H9 (cell line): ENCODE measurements at regions not wholly inside any gene's neighbourhood (a gene's known extent, or its start where the extent isn't known, plus 50 kb on each side); places are given as distances from the start of the nearest gene placed in this dataset.

Source experiments
- DNase-seq: peaks from one replicate; pipeline ENCODE4 v3.0.0-alpha.2; 2017
- H2AFZ ChIP-seq: one replicate; pipeline ENCODE4 v1.6.1; 2013; ENCODE audit warnings: mild to moderate bottlenecking, low read length, control low read depth, moderate library complexity
- H2AK5ac ChIP-seq: 2 replicates; pipeline ENCODE4 v1.6.1; 2013; ENCODE audit warnings: low read length, control low read depth, mixed read lengths; ENCODE audit not compliant: insufficient read length
- H2BK120ac ChIP-seq: one replicate; pipeline ENCODE4 v1.6.1; 2013; ENCODE audit warnings: low read depth, mild to moderate bottlenecking, low read length, control low read depth, inconsistent platforms; ENCODE audit not compliant: poor library complexity, severe bottlenecking
- H2BK12ac ChIP-seq: 2 replicates; pipeline ENCODE4 v1.6.1; 2013; ENCODE audit warnings: low read length, control low read depth, mixed read lengths, low read depth; ENCODE audit not compliant: insufficient read length
- H2BK15ac ChIP-seq: 2 replicates; pipeline ENCODE4 v1.6.1; 2013; ENCODE audit warnings: low read depth, low read length, control low read depth
- H2BK20ac ChIP-seq: one replicate; pipeline ENCODE4 v1.6.1; 2013; ENCODE audit warnings: low read depth, mild to moderate bottlenecking, low read length, control low read depth, inconsistent platforms; ENCODE audit not compliant: poor library complexity, severe bottlenecking
- H2BK5ac ChIP-seq: 2 replicates; pipeline ENCODE4 v1.6.1; 2013; ENCODE audit warnings: low read length, control low read depth, mixed read lengths; ENCODE audit not compliant: insufficient read length
- H3K14ac ChIP-seq: 2 replicates; pipeline ENCODE4 v1.6.1; 2013; ENCODE audit warnings: low read length, control low read depth; ENCODE audit not compliant: insufficient read depth
- H3K18ac ChIP-seq: 2 replicates; pipeline ENCODE4 v1.6.1; 2013; ENCODE audit warnings: low read depth, mild to moderate bottlenecking, mixed read lengths, low read length, control low read depth; ENCODE audit not compliant: insufficient read length
- H3K23ac ChIP-seq: 2 replicates; pipeline ENCODE4 v1.6.1; 2013; ENCODE audit warnings: low read length, control low read depth, mixed read lengths, low read depth; ENCODE audit not compliant: insufficient read length
- H3K23me2 ChIP-seq: 2 replicates; pipeline ENCODE4 v1.6.1; 2013; ENCODE audit warnings: low read depth, mild to moderate bottlenecking, mixed read lengths, low read length, control low read depth; ENCODE audit not compliant: insufficient read length, poor library complexity, severe bottlenecking
- H3K27ac ChIP-seq: 2 replicates; pipeline ENCODE4 v1.5.1; 2013; ENCODE audit warnings: low read length, control low read depth, mixed read lengths, low read depth; ENCODE audit not compliant: insufficient read length
- H3K27me3 ChIP-seq: 2 replicates; pipeline ENCODE4 v1.6.1; 2013; ENCODE audit warnings: low read length, control low read depth, inconsistent platforms; ENCODE audit not compliant: insufficient read depth
- H3K4ac ChIP-seq: 2 replicates; pipeline ENCODE4 v1.6.1; 2013; ENCODE audit warnings: low read depth, mild to moderate bottlenecking, control low read depth, inconsistent platforms, low read length, moderate library complexity
- H3K4me1 ChIP-seq: 2 replicates; pipeline ENCODE4 v1.6.1; 2013; ENCODE audit warnings: low read length, control low read depth, inconsistent platforms; ENCODE audit not compliant: insufficient read depth
- H3K4me2 ChIP-seq: 2 replicates; pipeline ENCODE4 v1.6.1; 2013; ENCODE audit warnings: low read length, control low read depth, mixed read lengths; ENCODE audit not compliant: insufficient read length, insufficient read depth
- H3K56ac ChIP-seq: 2 replicates; pipeline ENCODE4 v1.6.1; 2013; ENCODE audit warnings: low read depth, mild to moderate bottlenecking, mixed read lengths, low read length, control low read depth; ENCODE audit not compliant: insufficient read length
- H3K79me1 ChIP-seq: 2 replicates; pipeline ENCODE4 v1.6.1; 2013; ENCODE audit warnings: low read depth, mild to moderate bottlenecking, moderate library complexity, low read length, control low read depth, inconsistent platforms; ENCODE audit not compliant: insufficient read depth, poor library complexity, severe bottlenecking
- H3K79me2 ChIP-seq: 2 replicates; pipeline ENCODE4 v1.6.1; 2013; ENCODE audit warnings: low read length, control low read depth, inconsistent platforms; ENCODE audit not compliant: insufficient read depth
- H3K9ac ChIP-seq: 2 replicates; pipeline ENCODE4 v1.6.1; 2013; ENCODE audit warnings: low read length, control low read depth, mixed read lengths; ENCODE audit not compliant: insufficient read length; ENCODE audit errors: extremely low read depth
- H3K9me3 ChIP-seq: one replicate; pipeline ENCODE4 v1.6.1; 2013; ENCODE audit warnings: low read depth, low read length, inconsistent platforms; ENCODE audit not compliant: control insufficient read depth
- H3T11ph ChIP-seq: one replicate; pipeline ENCODE4 v1.6.1; 2013; ENCODE audit warnings: mild to moderate bottlenecking, low read length, control low read depth, inconsistent platforms
- H4K20me1 ChIP-seq: one replicate; pipeline ENCODE4 v1.6.1; 2013; ENCODE audit not compliant: control insufficient read depth, insufficient read length, insufficient read depth
- H4K5ac ChIP-seq: 2 replicates; pipeline ENCODE4 v1.6.1; 2013; ENCODE audit warnings: low read depth, mild to moderate bottlenecking, mixed read lengths, low read length, control low read depth; ENCODE audit not compliant: insufficient read length
- H4K8ac ChIP-seq: replicated peaks from 2 replicates; pipeline ENCODE4 v1.6.1; 2013; ENCODE audit warnings: low read length, control low read depth, mixed read lengths, low read depth; ENCODE audit not compliant: insufficient read length
- H4K91ac ChIP-seq: 2 replicates; pipeline ENCODE4 v1.6.1; 2013; ENCODE audit warnings: low read depth, mild to moderate bottlenecking, moderate library complexity, mixed read lengths, low read length, control low read depth; ENCODE audit not compliant: insufficient read length
- H3K27ac Mint-ChIP-seq, 3 experiments: 2 replicates in 2 of 3; 3 replicates in 1 of 3; pipeline ENCODE4 v1.8.0; 2020 to 2021; ENCODE audit warnings: mixed read lengths in 3 of 3, mild to moderate bottlenecking in 1 of 3, moderate library complexity in 1 of 3
- H3K27me3 Mint-ChIP-seq: 2 replicates; pipeline ENCODE4 v1.8.0; 2021; ENCODE audit warnings: low read depth, mild to moderate bottlenecking, moderate library complexity, mixed read lengths
- H3K36me3 Mint-ChIP-seq, 3 experiments: 2 replicates in 2 of 3; 3 replicates in 1 of 3; pipeline ENCODE4 v1.8.0; 2020 to 2021; ENCODE audit warnings: low read depth in 3 of 3, mixed read lengths in 3 of 3; ENCODE audit not compliant: insufficient read depth in 1 of 3
- H3K4me1 Mint-ChIP-seq, 2 experiments: 2 replicates each; pipeline ENCODE4 v1.8.0; 2020; ENCODE audit warnings: mixed read lengths in 2 of 2
- H3K4me3 Mint-ChIP-seq, 2 experiments: 2 replicates in 1 of 2; 3 replicates in 1 of 2; pipeline ENCODE4 v1.8.0; 2020 to 2021; ENCODE audit warnings: mild to moderate bottlenecking in 2 of 2, mixed read lengths in 2 of 2, moderate library complexity in 1 of 2
- H3K9me3 Mint-ChIP-seq, 2 experiments: 2 replicates in 1 of 2; 3 replicates in 1 of 2; pipeline ENCODE4 v1.8.0; 2020; ENCODE audit warnings: mild to moderate bottlenecking in 2 of 2, mixed read lengths in 2 of 2, moderate library complexity in 1 of 2
- CTCF ChIP-seq: fragments of 200-600 bp; sonication (generic); conservative IDR thresholded peaks from 3 replicates; pipeline ENCODE4 v1.8.0; 2021; ENCODE audit warnings: antibody characterized with exemption, mild to moderate bottlenecking
- WGBS: extraction: QIAGEN DNeasy Blood & Tissue Kit; methylation state at CpG from one replicate; pipeline ENCODE4 v1.1.7; 2013; ENCODE audit warnings: missing lambda C conversion rate, low lambda C conversion rate, mixed read lengths; ENCODE audit not compliant: insufficient read length; ENCODE audit errors: extremely low coverage; 5-methylcytosine and 5-hydroxymethylcytosine counted together

DNA sequence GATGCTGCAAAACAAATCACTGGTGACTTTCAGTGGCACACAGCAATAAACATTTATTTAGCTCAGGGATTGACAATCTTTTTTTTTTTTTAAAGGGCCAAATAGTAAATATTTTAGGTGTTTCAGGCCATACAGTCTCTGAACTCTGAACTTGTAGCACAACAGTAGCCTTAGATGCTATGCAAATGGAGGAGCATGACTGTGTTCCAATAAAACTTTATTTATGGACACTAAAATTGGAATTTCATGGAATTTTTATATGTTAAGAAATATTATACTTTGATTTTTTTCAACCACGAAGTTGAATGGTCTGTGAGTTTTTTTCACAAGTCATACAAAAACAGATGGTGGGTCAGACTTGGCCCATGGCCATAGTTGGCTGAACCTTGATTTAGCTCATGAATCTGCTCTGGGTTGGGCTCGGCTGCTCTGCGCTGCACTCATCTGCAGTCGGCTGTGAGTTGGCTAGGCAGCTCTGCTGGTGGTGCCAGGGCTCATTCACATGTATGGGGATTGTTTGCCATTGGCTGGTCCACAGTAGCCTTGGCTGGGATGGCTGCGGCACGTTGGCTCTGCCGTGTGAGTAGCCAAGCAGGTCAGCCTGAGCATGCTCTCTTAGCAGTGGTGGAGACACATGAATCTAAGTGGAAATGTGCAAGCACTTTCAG is 231.7 kb upstream of the PGRMC2 start:
- Histone ChIP-seq H4K5ac (no peak overlapping the region), H4K20me1 (no peaks in the 10 kb centered on the region), H3K4me2 (no peak overlapping the region), H2BK20ac (no peak overlapping the region), H2AFZ (no peak overlapping the region), H3K27me3 (no peaks in the 10 kb centered on the region), H3K9me3 (no peaks in the 10 kb centered on the region), H2BK15ac (no peak overlapping the region), H4K8ac (no peak overlapping the region), H2BK120ac (no peak overlapping the region), H3K23me2 (no peaks in the 10 kb centered on the region), H2BK12ac (no peak overlapping the region), H3K9ac (no peak overlapping the region), H4K91ac (no peak overlapping the region), H3K4me1 (peaks cover 6% of the 10 kb centered on the region; the same call in 1 of the 2 replicates), H3K4ac (no peak overlapping the region), H3K56ac (no peak overlapping the region), H2AK5ac (no peak overlapping the region), H3T11ph (no peak overlapping the region), H3K27ac (no peak overlapping the region), H3K23ac (no peak overlapping the region), H3K79me1 (no peaks in the 10 kb centered on the region), H3K14ac (no peak overlapping the region), H3K79me2 (no peaks in the 10 kb centered on the region), H3K18ac (no peak overlapping the region), H2BK5ac (no peak overlapping the region)
- no peak overlapping the region for H3K27ac Mint-ChIP-seq
- H3K36me3 Mint-ChIP-seq: peaks cover 0 to 5% (median 0%) of the 10 kb centered on the region in 3 experiments; a peak in 3 of 7 replicates
- H3K9me3 Mint-ChIP-seq: peaks cover 0 to 4% of the 10 kb centered on the region in 2 experiments; a peak in 3 of 5 replicates
- H3K27me3 Mint-ChIP-seq: no peaks in the 10 kb centered on the region
- no peak for DNase-seq
- peaks cover 15% of the 10 kb centered on the region in 2 experiments for H3K4me1 Mint-ChIP-seq
- no peak overlapping the region for H3K4me3 Mint-ChIP-seq
- TF ChIP-seq CTCF: no peak
- WGBS: no CpG with 5 or more reads among the region's 7 CpGs
